ENCODE measurements at regions not wholly inside any gene's neighbourhood (a gene's known extent, or its start where the extent isn't known, plus 50 kb on each side); places are given as distances from the start of the nearest gene placed in this dataset.
"Not testable (repeated sequence)": the region's sequence is repeated elsewhere in the genome, so short reads cannot be mapped to it uniquely, and the experiment has no call there.

DNA sequence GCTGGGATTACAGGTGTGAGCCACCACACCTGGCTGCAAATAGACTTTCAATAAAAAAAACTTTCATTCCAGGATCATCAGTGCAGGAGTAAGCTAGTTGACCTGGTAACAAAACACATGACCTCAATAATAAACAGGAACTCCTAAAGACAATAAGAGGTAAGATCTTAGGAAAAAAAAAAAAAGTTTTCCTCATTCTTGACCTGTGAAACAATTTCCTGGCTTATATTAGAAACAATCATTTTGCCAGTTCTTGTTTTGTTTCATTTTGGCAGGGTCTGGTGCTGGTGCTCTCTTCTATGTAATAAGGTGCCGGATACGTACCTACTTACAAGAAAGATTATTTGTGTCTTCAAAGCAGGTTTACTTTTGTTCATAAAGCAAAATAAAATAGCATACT lies 90.6 kb upstream of the AMN1 start:
- no peak for DNase-seq

DNA sequence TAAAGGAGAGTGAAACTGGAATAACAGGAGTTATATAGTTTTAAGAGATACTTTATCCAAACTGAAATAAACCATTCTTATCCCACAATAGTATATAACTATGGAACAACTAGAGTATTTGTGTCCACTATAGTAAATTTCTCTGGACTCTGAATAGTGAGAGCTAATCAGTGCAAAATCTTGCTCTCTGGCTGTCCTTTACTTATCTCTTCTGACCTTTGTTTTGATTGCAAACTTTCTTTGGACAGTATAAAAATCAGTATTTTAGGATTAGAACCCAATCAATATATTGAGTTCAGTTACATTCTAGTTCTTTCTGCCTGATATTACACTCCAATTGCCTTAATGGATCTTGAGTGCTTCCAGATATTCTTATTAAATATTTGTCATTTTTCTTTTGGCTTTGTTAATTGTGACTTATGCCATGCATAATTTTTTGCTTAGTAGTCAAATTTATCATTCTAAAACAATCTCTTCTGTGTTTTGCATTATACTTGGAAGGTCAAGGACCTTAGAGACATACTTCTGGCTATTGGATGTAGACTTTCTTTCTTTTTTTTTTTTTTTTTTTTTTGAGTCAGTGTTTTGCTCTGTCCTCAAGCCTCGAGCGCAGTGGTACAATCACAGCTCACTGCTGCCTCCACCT lies 89.9 kb upstream of the AMN1 start:
- no peak for DNase-seq

DNA sequence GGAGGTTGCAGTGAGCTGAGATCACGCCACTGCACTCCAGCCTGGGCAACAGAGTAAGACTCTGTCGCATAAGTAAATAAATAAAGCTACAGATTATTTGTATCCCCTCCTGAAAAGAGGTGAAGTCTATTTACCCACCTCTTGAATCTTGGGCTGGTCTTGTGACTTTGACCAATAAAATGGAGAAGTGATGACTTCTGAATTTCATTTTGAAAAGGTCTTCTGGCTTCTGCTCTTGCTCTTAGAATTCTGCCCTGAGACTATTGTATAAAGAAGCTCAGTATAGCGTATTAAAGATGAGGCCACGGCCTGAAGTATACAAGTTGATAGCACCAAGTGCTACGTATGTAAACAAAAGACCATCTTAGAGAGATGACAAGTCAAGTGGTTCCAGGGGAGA lies 88.3 kb upstream of the AMN1 start:
- DNase-seq: no peak

DNA sequence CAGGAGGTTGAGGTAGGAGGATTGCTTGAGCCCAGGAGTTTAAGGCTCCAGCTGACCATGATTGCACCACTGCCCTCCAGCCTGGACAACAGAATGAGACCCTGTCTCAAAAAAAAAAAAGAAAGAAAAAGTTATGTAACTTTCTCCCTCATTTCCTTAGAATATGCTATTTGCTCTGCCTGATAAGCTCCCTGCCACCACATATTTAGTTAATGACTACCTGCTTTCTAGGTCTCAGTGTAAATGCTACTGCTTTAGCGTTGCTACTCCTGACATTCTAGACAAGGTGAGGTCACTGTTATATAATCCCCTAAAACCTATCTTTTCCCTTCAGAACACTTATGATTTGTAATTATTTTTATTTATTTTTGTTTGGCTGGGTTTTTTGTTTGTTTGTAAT lies 86.3 kb upstream of the AMN1 start:
- no peak for DNase-seq

DNA sequence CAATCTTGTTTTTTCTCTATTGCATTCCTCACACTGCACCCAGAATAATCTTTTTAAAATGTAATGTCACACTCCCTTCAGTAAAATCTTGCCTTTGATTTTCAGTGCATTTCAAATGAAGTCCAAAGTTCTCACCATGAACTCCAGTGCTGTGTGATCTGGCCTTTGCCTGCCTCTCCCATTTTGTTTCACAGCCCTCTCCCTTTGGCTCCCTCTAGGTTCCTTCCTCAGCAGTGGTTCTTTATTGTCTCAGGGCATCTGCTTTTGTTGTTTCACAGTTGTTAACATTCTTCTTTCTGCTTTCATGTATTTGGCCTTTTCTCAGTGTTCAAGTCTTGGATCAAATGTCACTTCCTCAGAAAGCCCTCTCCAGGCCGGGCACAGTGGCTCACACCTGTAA lies 84.5 kb upstream of the AMN1 start:
- DNase-seq: no peak

DNA sequence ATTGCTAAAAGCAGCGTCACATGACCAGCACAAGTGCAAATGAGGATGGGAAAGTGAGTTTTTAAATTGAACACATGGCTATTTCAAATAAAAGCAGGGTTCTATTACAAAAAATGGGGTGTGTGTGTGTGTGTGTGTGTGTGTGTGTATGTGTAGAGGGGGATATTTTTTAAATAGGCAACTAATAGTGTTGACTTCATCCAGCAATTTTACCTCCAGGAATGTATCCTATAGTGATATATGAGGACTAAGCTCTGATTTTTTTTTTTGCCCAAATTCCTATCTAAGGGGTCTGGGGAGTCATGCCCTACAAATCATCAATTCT lies 78.9 kb upstream of the AMN1 start:
- no peak for DNase-seq

DNA sequence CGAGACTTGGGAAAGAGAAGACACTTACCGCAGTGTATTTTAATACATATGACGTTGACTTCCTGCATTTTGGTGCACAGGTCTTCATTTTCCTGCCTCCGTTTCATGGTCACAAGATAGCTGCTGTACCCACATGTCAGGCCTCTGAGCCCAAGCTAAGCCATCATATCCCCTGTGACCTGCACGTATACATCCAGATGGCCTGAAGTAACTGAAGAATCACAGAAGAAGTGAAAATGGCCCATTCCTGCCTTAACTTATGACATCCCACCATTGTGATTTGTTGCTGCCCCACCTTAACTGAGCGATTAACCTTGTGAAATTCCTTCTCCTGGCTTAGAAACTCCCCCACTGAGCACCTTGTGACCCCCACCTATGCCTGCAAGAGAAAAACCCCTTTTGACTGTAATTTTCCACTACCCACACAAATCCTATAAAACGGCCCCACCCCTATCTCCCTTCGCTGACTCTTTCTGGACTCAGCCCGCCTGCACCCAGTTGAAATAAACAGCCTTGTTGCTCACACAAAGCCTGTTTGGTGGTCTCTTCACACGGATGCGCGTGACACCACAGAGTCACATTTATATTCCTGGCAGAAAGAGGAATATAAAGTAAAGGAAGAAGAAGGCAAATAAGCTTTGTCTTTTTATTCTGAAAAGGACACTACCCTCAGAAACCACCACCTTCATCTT lies 78.4 kb upstream of the AMN1 start:
- DNase-seq: not testable (repeated sequence)

DNA sequence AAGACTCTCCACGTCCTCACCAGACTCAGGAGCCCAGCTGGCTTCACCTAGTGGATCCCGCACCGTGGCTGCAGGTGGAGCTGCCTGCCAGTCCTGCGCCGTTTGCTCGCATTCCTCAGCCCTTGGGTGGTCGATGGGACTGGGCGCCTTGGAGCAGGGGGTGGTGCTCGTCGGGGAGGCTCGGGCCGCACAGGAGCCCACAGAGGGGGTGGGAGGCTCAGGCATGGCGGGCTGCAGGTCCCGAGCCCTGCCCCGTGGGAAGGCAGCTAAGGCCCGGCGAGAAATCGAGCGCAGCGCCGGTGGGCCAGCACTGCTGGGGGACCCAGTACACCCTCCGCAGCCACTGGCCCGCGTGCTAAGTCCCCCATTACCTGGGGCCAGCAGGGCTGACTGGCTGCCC lies 76.9 kb upstream of the AMN1 start:
- DNase-seq: not testable (repeated sequence)

DNA sequence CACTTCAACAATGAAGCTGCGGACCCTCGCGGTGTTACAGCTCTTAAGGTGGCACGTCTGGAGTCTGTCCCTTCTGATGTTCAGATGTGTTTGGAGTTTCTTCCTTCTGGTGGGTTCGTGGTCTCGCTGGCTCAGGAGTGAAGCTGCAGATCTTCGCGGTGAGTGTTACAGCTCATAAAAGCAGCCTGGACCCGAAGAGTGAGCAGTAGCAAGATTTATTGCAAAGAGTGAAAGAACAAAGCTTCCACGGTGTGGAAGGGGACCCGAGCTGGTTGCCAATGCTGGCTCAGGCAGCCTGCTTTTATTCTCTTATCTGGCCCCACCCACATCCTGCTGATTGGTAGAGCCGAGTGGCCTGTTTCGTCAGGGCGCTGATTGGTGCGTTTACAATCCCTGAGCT lies 75.9 kb upstream of the AMN1 start:
- DNase-seq: not testable (repeated sequence)

DNA sequence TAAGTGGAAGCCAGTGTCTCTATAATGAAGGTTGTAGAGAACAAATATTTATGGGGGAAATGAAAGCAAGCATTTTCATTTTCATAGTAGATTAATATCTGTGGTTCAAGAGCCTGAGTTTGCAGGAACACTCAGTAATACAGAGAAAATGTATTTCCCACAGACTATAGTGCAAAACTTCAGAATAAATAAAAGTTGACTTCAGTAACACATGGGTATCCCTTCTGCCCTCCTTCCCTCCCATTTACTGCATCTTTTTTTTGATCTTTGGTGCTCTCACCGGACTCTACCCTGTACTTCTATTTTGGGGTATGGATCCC lies 75.3 kb upstream of the AMN1 start:
- no peak for DNase-seq

DNA sequence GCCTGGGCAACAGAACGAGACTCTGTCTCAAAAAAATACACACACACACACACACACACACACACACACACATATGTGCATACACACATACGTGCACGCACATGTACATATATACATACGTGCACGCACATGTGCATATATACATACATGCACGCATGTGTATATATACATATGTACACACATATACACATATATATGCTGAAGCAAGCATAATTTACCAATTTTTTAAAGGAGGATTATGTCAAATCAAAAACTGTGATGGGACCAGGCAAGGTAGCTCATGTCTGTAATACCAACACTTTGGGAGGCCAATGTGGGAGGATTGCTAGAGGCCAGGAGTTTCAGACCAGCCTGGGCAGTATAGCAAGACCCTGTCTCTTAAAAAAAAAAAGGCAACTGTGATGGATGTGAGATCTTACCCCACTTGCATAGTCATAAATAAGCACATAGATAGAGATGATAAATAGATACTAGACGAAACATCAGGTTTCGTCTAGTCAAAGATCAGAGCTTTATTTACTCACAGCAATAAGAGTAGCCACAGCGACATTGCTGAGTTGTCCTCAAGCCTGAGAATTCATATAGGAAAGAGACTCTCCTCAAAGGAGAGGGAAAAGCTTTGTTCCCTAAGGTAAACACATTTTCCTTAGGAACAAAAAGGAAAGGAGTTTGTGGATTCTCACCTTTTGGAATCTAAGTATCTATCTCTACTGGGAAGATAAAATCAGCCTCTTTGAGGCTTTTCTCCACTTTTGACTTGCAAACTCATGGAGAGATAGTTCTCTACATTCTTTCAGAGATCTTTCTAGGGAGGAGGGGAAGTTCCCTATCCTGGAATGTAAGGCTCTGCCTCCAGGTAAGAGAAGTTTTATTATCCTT lies 74.7 kb upstream of the AMN1 start:
- DNase-seq: no peak

DNA sequence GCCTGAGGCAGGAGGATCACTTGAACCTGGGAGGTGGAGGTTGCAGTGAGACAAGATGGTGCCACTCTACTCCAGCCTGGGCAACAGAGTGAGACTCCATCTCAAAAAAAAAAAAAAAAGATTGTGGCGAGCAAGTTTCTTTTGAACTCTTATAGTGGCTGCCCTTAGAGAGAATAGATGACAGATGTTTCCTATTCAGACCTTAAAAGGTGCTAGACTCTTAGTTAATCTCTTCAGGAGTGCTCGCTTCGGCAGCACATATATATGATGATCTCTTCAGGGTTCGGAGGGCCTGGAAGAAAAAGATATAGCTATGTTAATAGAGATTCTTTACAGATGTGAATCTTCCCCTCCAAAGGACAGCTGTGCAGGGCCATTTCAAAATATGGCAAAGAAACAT lies 73.1 kb upstream of the AMN1 start:
- DNase-seq: no peak

DNA sequence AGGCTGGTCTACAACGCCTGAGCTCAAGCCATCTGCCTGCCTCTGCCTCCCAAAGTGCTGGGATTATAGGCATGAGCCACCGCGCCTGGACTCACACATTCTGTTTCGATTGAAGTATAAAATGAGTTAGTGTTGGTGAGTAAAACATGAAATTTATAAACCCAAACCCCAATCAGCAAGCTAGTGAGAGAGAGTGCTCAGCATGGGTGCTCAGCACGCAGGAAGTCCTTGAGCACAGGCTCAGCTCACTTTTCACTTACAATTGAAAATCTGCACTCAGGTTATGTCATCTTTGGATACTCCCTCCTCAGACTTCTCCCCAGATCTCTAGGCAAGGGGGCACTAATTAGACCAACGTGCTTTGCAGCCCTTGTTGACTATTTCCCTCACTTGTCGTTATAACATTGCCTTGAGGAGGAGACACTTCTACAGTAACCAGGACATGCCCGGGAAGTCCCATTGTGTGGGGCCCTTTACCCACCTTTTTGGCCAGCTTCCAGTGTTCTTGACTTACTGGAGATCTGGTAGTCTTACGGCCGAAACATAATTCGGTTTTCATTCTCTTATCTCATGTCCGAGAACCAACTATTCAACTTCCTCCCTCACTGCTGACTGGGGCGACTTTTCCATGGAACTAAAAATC lies 68.5 kb upstream of the AMN1 start:
- DNase-seq: no peak

DNA sequence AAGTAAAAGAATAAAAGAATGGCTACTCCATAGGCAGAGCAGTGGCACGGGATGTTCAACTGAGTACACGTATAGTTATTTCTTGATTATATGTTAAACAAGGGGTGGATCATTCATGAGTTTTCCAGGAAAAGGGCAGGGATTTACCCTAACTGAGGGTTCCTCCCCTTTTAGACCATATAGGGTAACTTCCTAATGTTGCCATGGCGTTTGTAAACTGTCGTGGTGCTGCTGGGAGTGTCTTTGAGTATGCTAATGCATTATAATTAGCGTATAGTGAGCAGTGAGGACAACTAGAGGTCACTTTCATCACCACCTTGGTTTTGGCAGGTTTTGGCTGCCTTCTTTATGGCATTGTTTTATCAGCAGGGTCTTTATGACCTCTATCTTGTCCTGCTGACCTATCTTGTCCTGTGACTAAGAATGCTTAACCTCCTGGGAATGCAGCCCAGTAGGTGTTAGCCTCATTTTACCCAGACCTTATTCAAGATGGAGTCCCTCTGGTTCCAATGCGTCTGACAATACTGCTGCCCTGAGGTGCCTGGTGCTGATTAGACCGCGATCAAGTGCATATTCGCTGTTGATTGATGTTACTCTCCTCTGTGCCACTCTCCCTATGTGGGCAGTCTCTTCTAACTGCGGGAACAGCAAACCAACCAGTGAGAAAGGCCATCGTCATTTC lies 67.6 kb upstream of the AMN1 start:
- no peak for DNase-seq

DNA sequence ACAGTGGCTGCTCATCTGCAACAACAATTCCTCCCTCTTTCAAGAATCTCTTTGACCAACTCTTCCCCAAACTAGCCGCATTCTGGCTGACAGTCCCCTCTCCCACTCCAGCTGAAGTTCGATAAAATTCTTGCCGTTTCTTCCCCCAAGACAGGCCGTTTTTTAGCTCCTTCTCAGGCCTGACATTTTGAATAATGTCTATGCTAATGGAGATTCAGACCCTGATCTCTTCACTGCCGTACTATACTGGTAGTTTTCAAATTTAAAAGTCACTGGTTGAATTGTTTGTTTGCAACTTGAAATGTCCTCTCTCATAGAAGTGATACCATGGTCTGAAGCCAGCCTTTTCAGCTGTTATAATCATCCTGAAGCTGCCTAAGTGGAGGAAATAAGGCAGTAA lies 65.9 kb upstream of the AMN1 start:
- no peak for DNase-seq

DNA sequence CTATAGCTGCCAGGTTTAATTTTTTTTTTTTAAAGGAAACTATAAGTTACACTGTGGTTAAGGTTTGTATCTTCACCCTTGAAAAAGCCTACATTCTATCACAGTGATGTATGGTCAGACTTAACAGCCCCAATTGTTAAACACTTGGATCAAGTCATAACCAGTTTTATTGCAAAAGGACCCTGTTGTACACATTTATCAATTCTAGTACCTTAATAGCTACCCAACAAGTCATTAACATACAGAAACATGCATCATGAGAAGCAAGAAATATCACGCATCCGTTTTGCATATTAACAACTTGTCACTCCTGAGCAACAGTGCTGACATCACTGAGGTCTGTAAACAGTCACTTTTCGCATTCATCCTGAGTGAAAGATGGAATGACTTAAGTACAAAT lies 62.4 kb upstream of the AMN1 start:
- not testable (repeated sequence) for DNase-seq

DNA sequence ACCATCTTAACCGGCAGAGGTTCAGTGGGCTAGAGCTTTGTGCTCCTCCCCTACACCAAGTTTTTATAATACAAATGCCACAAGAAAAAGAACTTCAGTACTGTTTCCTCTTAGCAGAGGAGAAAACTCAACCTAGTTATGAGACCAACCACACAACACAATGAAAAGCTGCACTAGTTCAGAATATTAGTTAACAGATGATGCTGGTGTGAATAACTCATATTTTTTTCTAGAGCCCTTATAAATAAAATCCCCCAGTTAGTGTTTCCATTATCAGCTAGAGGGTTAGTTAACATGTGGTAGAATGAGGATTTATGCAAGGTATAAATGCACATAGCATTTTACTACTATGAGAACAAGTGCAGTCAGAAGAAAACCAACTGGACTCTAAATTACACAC lies 61.9 kb upstream of the AMN1 start:
- no peak for DNase-seq

DNA sequence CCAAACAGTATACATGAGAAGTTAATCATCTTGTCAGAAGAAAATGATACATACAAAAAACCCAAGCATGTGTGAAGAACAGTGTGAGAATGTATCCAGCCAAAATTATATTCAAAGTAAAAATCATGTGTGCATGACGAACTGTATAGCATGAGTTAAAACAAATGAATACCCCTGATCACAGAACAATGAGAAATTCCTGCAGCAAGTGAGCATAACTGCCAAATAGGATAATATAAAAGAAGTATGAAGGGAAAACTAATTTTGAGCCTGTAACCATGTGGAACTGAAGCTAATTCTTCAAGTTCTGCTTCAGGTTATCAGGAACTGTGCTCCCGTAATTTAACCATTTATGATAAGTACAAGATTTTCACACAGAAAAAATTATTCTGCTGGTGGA lies 56.5 kb upstream of the AMN1 start:
- DNase-seq: no peak

DNA sequence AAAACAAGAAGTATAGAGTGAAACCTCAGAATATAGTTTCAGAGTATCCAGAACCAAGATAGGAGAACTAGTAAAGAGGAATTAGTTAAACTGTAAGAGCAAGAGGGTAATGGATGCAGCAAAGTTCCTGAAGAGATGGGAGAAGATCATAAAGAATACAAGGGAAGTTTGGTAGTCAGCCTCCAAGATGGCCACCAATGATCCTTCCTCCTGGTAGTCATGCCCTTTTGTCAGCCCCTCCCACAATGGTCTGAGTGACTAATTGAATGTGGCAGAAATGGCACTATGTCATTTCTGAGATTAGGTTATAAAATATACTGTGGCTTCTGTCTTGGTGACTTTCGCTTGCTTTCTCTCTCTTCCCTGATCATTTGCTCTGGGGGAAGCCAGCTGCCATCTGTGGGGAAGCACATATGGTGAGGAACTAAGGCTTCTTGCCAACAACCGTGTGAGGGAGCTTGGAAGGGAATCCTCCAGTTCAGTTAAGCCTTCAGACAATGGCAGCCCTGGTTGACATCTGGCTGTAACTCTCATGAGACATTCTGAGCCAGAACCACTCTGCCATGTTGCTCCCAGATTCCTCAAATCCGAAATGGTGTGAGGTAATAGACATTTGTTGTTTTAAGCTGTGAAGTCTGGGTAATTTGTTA lies 55.3 kb upstream of the AMN1 start:
- no peak for DNase-seq

DNA sequence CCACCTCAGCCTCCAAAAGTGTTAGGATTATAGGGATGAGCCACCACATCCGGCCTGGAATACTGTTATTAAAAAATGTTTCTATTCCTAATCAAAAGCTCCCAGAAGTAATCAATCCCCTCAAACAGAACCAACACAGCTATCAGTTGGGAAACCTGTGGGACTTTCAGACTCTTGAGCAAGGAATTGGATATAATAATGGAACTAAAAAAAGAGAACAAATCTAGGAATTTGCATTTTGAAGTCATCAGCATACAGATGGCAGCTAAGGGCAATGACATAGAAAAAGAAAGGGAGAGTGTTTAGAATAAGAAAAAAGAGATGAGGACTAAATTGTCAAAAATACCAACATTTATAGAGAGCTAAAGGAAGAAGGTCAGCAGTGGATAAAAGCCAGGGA lies 54.7 kb upstream of the AMN1 start:
- no peak for DNase-seq

DNA sequence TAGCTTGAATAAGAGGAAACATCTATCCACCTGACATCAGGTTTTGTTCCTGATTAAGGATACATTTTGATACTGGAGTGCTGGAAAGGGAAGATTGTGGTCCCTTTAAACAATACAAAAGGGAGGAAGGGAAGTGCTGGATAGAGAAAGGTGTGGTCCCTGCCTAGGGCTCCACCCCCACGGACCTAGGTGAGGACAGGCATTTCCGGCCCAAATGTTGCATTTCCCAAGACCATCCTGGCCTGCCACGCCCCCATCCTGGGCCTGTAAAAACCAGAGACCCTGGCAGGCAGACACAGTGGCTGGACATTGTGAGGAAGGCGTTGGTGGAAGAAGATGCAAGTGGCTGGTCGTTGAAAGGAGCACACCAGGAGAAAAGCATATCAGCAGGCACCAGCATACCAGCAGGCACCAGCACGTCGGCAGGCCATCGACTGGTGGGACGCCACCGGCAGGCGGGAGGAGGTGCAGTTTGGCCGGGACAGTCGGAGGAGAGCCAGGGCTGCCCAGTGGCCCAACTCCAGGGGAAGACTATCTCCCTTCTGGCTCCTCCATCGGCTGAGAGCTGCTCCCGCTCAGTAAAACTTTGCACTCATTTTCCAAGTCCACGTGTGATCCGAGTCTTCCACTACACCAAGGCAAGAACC lies 53.2 kb upstream of the AMN1 start:
- no peak for DNase-seq

DNA sequence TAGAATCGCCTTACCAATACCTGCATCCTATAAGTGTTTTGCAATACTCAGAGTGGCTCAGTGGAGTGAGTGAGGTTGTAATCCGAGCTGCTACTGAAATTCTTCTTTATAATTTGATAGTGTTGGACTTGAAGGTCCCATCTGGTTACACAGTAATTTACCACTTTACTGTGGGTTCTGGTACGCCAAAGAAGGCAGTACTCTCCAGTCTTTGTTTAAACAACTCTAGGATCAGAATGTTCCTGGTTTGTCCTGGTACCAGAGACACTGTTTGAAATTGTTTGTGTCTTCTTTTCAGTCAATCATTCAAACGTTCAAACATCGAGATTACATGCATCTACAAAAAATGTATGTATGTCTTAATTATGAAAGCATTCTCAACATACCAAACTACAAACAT lies 51.3 kb upstream of the AMN1 start:
- no peak for DNase-seq
